C4-2B (cell line): ENCODE measurements at regions not wholly inside any gene's neighbourhood (a gene's known extent, or its start where the extent isn't known, plus 50 kb on each side); places are given as distances from the start of the nearest gene placed in this dataset.

Experiments
- H3K27ac ChIP-seq: fragments of 450-650 bp; 2 replicates; pipeline ENCODE4 v1.5.1; 2017
- CTCF ChIP-seq: fragments of 450-650 bp; conservative IDR thresholded peaks from 2 replicates; pipeline ENCODE4 v1.5.1; 2017; ENCODE audit warnings: mild to moderate bottlenecking
- ZFX ChIP-seq: fragments of 450-650 bp; IDR thresholded peaks from 2 replicates; pipeline ENCODE4 v1.6.1; 2017

- TF ChIP-seq ZFX (0 out of 2 replicates have a peak, but pooled peaks have one; percentile 36), CTCF (no peak)
- H3K27ac ChIP-seq: peak overlapping the region; percentile 42
Measured at GRCh38 chr20:40080041-40080652, 608.9 kb downstream of the MAFB start.

GRCh38 chr20:40073535-40074111 lies 615.4 kb downstream of the MAFB start:
- TF ChIP-seq CTCF (no peak), ZFX (no peak)

GRCh38 chr20:40072907-40073306 lies 616.1 kb downstream of the MAFB start:
- TF ChIP-seq ZFX (no peak), CTCF (no peak)
- H3K27ac ChIP-seq: no peak overlapping the region

More at GRCh38 chr20:40073535-40074111, 615.4 kb downstream of the MAFB start:
- H3K27ac ChIP-seq: no peak overlapping the region

GRCh38 chr20:40056171-40056570 lies 632.9 kb downstream of the MAFB start:
- TF ChIP-seq CTCF (no peak), ZFX (no peak)
- H3K27ac ChIP-seq: no peak overlapping the region

GRCh38 chr20:40055711-40056110 lies 633.3 kb downstream of the MAFB start:
- no peak overlapping the region for H3K27ac ChIP-seq
- no peak for TF ChIP-seq CTCF
- TF ChIP-seq ZFX: no peak

GRCh38 chr20:40054311-40054710 lies 634.7 kb downstream of the MAFB start:
- H3K27ac ChIP-seq: no peak overlapping the region
- no peak for TF ChIP-seq CTCF
- no peak for TF ChIP-seq ZFX

- TF ChIP-seq CTCF (no peak), ZFX (no peak)
- no peak overlapping the region for H3K27ac ChIP-seq
Measured at GRCh38 chr20:40050596-40050995, 638.4 kb downstream of the MAFB start.
